ENCODE measurements at regions not wholly inside any gene's neighbourhood (a gene's known extent, or its start where the extent isn't known, plus 50 kb on each side); places are given as distances from the start of the nearest gene placed in this dataset.

DNA sequence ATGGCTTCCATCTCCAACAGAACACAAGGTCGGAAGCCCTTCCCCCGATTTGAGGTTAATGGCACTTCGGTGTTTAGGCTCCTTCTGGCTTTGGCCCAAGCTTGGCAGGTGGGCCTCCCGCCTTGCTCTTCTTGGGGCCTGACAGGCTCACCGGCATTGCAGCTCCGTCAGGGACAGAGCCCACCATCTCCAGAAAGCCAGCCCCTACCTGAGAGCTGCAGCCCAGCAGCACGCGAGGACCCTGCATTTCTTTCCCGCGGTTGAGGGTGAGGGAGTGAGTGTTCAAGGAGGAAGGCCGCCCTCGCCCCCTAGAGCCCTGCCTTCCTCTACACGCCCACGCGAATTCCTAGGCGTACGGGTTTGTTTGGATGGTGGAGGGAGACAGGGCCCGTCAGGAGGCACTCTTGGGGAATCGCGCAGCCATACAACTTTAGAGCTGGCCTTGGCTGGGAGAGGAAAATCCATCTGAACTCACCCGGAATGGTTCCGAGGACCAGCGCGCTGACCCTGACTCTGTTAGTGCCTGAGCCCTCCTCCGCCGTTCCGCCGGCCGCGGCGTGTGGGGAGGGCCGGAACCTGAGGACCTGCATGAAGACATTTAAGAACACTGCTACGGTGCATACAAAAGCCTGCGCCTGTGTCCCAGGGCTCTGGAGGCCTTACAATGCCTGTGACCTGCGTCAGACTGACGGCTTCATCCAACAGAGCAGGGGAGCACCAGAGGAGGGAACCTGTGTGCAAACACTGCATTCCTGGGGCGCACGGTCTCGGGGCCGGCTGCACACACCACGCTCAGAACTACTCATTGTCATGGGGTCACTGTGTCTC is 73.8 kb downstream of the MRPL36 start:
- no peak for DNase-seq (ENCODE audit: low read depth)
- TF ChIP-seq, protein P1, sequence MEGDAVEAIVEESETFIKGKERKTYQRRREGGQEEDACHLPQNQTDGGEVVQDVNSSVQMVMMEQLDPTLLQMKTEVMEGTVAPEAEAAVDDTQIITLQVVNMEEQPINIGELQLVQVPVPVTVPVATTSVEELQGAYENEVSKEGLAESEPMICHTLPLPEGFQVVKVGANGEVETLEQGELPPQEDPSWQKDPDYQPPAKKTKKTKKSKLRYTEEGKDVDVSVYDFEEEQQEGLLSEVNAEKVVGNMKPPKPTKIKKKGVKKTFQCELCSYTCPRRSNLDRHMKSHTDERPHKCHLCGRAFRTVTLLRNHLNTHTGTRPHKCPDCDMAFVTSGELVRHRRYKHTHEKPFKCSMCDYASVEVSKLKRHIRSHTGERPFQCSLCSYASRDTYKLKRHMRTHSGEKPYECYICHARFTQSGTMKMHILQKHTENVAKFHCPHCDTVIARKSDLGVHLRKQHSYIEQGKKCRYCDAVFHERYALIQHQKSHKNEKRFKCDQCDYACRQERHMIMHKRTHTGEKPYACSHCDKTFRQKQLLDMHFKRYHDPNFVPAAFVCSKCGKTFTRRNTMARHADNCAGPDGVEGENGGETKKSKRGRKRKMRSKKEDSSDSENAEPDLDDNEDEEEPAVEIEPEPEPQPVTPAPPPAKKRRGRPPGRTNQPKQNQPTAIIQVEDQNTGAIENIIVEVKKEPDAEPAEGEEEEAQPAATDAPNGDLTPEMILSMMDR (IDR thresholded peaks at IDR 0.05; ENCODE audit: low read depth, low read length, missing control alignments) = no peak
- no peak overlapping the region for H3K4me3 ChIP-seq (ENCODE audit: low read depth, low read length)

DNA sequence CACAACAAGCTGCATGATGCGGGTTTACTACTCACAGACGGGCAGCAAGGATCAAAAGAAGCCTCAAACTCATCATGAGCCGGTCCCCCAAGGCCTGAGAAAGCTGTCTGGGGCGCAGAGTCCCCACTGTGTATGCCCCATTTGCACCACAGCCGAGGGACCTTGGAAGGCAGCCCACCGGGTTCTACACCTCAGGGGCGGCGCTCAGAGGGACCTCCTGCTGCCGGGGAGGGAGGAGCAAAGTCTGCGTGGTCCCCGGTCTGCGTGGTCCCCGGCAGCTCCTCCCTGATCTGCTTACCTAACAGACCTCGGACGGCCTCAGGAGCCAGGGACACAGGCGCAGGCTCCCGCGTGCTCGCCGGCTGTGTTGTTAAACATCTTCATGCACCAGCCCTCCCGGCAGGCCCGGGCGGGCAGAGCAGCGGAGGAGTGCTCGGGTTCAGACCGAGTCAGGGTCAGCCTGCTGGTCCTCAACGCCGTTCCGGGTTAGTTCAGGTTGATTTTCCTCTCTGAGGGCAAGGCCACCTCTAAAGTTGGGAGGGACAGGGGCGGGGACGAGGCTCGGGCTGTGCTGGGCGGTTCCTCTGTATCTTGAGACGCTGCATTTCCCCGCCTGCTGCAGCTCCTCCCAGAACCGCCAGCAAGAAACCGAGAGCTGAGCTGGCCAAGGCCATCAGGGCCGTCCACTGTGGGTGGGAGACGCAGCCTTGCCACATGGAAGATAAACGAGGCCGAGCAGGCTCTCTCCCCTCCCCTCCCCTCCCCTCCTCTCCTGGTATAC is 74.6 kb downstream of the MRPL36 start:
- no peak for DNase-seq (ENCODE audit: low read depth)
- TF ChIP-seq, protein P1 (IDR thresholded peaks at IDR 0.05; ENCODE audit: low read depth, low read length, missing control alignments) = no peak
- H3K4me3 ChIP-seq (ENCODE audit: low read depth, low read length) = no peak overlapping the region

DNA sequence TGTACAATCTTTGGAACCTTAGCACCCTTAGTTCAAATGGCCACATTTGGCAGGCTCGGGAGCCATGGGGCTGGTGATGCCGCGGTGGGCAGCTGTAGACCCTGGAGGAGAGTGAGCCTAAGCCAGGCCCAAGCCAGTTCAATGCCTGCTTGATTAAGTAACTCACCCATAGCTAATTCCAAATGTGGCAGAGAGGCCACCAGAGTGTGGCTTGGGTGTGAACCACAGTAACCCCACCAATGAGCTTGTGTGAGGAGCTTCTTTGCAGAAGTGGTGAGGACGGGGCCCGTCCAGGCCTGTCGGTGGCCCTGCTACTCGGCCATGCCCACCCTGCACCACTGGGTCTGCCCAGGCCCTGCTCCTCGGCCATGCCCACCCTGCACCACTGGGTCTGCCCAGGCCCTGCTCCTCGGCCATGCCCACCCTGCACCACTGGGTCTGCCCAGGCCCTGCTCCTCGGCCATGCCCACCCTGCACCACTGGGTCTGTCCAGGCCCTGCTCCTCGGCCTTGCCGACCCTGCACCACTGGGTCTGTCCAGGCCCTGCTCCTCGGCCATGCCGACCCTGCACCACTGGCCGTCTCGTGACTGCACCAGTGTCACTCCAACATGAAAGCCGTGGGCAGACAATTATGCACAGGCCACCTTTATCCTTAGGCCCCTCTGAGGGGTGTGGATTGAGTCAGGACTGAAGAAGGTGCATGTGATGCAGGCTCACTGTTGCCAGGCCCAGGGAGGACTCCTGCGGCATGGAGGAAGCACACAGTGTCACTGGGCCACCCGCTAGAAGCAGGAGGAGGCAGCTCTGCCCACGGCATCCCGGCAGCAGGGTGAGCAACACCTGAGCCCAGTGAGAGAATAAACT is 75.4 kb downstream of the MRPL36 start:
- TF ChIP-seq, protein P1 (IDR thresholded peaks at IDR 0.05; ENCODE audit: low read depth, low read length, missing control alignments) = no peak
- DNase-seq (ENCODE audit: low read depth) = no peak
- no peak overlapping the region for H3K4me3 ChIP-seq (ENCODE audit: low read depth, low read length)

- H3K4me3 ChIP-seq (ENCODE audit: low read depth, low read length) = no peak overlapping the region
- no peak for DNase-seq (ENCODE audit: low read depth)
- TF ChIP-seq, protein P1 (IDR thresholded peaks at IDR 0.05; ENCODE audit: low read depth, low read length, missing control alignments) = no peak
Observed at GRCh38 chr5:1723476-1723875, 76.2 kb downstream of the MRPL36 start.

DNA sequence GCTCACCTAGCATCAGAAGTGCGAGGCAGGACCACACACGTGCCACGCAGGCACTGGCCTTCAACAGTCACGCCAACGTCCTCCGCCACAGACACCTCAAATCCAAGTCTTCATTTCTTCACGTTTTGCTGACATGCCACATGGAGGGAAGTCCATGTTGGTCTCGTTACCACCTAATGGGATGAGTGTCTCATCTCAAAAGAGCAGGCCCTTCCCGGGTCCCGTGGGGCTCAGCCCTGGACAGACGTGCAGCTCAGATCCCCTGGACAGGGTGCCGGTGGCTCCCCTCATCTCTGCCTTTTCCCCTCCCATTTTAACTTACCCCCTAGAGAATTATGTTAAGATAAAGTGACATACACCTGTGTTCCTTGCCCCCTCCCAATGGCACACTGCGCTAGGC is 76.8 kb downstream of the MRPL36 start:
- TF ChIP-seq, protein P1 (IDR thresholded peaks at IDR 0.05; ENCODE audit: low read depth, low read length, missing control alignments) = no peak
- no peak for DNase-seq (ENCODE audit: low read depth)

DNA sequence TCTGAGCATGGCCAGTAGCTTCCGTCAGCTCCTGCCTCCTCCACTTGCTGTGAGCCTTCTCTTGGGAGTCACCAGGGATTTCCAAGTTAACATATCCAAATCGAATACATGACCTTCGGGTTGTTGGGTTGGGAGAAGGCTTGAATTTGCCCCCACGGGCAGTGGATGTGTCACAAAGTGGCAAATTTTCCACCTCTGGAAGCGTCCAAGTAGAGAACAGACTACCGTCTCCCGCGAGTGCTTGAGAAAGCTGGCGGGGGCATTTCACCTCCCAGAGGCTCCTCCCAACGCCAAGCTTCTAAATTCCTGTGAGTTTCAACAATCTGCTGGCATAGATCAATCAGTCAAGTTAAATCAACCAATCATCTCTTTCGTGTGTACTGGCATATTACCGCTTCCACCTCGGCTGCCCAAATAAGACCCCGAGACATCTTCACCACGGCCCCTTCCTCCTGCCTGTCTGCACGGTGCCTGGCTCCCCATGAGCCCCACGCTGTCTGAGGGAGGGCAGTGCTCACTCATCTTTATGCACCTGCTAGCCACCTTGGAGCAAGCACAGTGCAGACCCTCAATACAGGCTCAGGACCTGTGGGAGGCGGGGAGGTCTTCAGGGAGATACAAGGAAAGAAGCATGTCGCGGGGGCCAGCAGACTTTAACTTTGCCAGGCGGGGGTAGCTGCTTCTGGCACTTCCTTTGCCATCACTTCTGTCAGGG is 79.1 kb downstream of the MRPL36 start:
- H3K4me3 ChIP-seq (ENCODE audit: low read depth, low read length) = no peak overlapping the region
- TF ChIP-seq, protein P1 (IDR thresholded peaks at IDR 0.05; ENCODE audit: low read depth, low read length, missing control alignments) = no peak
- no peak for DNase-seq (ENCODE audit: low read depth)

More for the DNA sequence above, 76.8 kb downstream of the MRPL36 start:
- H3K4me3 ChIP-seq (ENCODE audit: low read depth, low read length) = no peak overlapping the region
